HepG2 (cell line): ENCODE measurements at regions not wholly inside any gene's neighbourhood (a gene's known extent, or its start where the extent isn't known, plus 50 kb on each side); places are given as distances from the start of the nearest gene placed in this dataset.

Source experiments
- ATAC-seq: fragments of 200-7000 bp; cut with Tn5 transposase; 3 replicates; pipeline ENCODE4 v1.9.1; 2020; ENCODE audit warnings: mild to moderate bottlenecking, moderate library complexity
- BruUV-seq: library from RNA; stranded (reverse); fragments of 400-500 nt; replicated peaks from 2 replicates; lab custom pipeline; 2021; lab: Mats Ljungman, UMichigan
- CTCF ChIA-PET: fragments of 300-600 bp; formaldehyde crosslinking; extraction: SDS; loops from one replicate; lab custom pipeline; 2021; ENCODE audit warnings: low total read pairs, inconsistent platforms, low intra/inter-chr PET ratio; lab: Yijun Ruan, JAX
- POLR2A ChIA-PET: fragments of 350-600 bp; sonication (Branson Sonifier 250); formaldehyde crosslinking; loops from one replicate; lab custom pipeline; 2020; ENCODE audit warnings: antibody characterized with exemption, inconsistent platforms; lab: Yijun Ruan, JAX
- DNase-seq: peaks from one replicate; pipeline ENCODE4 v3.0.0-alpha.2; 2015; ENCODE audit warnings: low spot score
- FAIRE-seq: peaks from 3 replicates; lab custom pipeline; 2011; peaks lifted over from hg19 to GRCh38; lab: Jason Lieb, UNC
- H2AFZ ChIP-seq: one replicate; pipeline ENCODE4 v1.6.1; 2011; ENCODE audit warnings: low read length, inconsistent platforms
- H3K27ac ChIP-seq: fragments of 300-600 bp; 3 replicates; pipeline ENCODE4 v1.8.0; 2011; ENCODE audit warnings: mixed run types, mild to moderate bottlenecking, mixed read lengths, low read length, inconsistent platforms; ENCODE audit not compliant: insufficient read depth; ENCODE audit errors: extremely low read length
- H3K27me3 ChIP-seq, 2 experiments: fragments of 200-600 bp in 1 of 2; 2 replicates in 1 of 2; 3 replicates in 1 of 2; pipeline versions ENCODE4 v1.6.0 to v1.8.0; 2011; ENCODE audit warnings: low read length in 2 of 2, mild to moderate bottlenecking in 2 of 2, moderate library complexity in 2 of 2, inconsistent platforms in 1 of 2; ENCODE audit not compliant: insufficient read depth in 2 of 2, control insufficient read depth in 1 of 2
- H3K36me3 ChIP-seq, 2 experiments: fragments of 200-600 bp in 1 of 2; replicated peaks in 1 of 2; 2 replicates in 1 of 2; 3 replicates in 1 of 2; pipeline versions ENCODE4 v1.5.1 to v1.8.0; 2011; ENCODE audit warnings: low read length in 2 of 2, inconsistent platforms in 1 of 2; ENCODE audit not compliant: insufficient read depth in 2 of 2, control insufficient read depth in 1 of 2
- H3K4me1 ChIP-seq: 2 replicates; pipeline ENCODE4 v1.5.1; 2012; ENCODE audit warnings: low read length, inconsistent platforms; ENCODE audit not compliant: insufficient read depth
- H3K4me2 ChIP-seq: 2 replicates; pipeline ENCODE4 v1.6.0; 2011; ENCODE audit warnings: low read depth, low read length, inconsistent platforms
- H3K4me3 ChIP-seq, 3 experiments: fragments of 200-600 bp in 1 of 3; sonication (generic), shearing (Covaris generic) in 1 of 3; replicated peaks in 1 of 3; 2 replicates each; pipeline ENCODE4 v1.5.1; 2011 to 2016; ENCODE audit warnings: low read length in 3 of 3, inconsistent platforms in 2 of 3, low read depth in 2 of 3, mild to moderate bottlenecking in 2 of 3, control low read depth in 1 of 3, mixed read lengths in 1 of 3; ENCODE audit not compliant: insufficient read depth in 1 of 3
- H3K79me2 ChIP-seq: one replicate; pipeline ENCODE4 v1.6.1; 2011; ENCODE audit warnings: low read length, inconsistent platforms; ENCODE audit not compliant: insufficient read depth
- H3K9ac ChIP-seq: 2 replicates; pipeline ENCODE4 v1.6.0; 2011; ENCODE audit warnings: mild to moderate bottlenecking, low read depth, low read length, inconsistent platforms; ENCODE audit not compliant: insufficient read depth
- H3K9me3 ChIP-seq: 2 replicates; pipeline ENCODE4 v1.5.1; 2012; ENCODE audit warnings: mild to moderate bottlenecking, low read length
- H4K20me1 ChIP-seq: 2 replicates; pipeline ENCODE4 v1.6.0; 2011; ENCODE audit warnings: inconsistent platforms, mild to moderate bottlenecking, low read length, moderate library complexity; ENCODE audit not compliant: insufficient read depth
- BRD4 ChIP-seq: sonication (generic); formaldehyde crosslinking; IDR thresholded peaks from 2 replicates; pipeline ENCODE4 v1.4.0; 2020; ENCODE audit warnings: missing genetic modification reagents
- NFRKB ChIP-seq: fragments of 450-650 bp; IDR thresholded peaks from 2 replicates; pipeline ENCODE4 v1.6.1; 2017
- RBM39 ChIP-seq: fragments of 200-400 bp; formaldehyde crosslinking; IDR thresholded peaks from one replicate; pipeline ENCODE4 v1.6.1; 2018; ENCODE audit warnings: antibody characterized with exemption, mild to moderate bottlenecking, low read depth, low read length; ENCODE audit not compliant: poor library complexity, severe bottlenecking
- STAG1 ChIP-seq: sonication (generic); formaldehyde crosslinking; IDR thresholded peaks from 2 replicates; pipeline ENCODE4 v1.4.0; 2020; ENCODE audit warnings: missing genetic modification reagents
- ZNF460 ChIP-seq: sonication (generic); formaldehyde crosslinking; IDR thresholded peaks from 2 replicates; pipeline ENCODE4 v1.5.1; 2020; ENCODE audit warnings: missing genetic modification reagents, mild to moderate bottlenecking, borderline replicate concordance
- ZNF572 ChIP-seq: sonication (generic); formaldehyde crosslinking; IDR thresholded peaks from 2 replicates; pipeline ENCODE4 v1.5.1; 2020; ENCODE audit warnings: mild to moderate bottlenecking, missing genetic modification reagents
- ZNF75D ChIP-seq: sonication (generic); formaldehyde crosslinking; IDR thresholded peaks from 2 replicates; pipeline ENCODE4 v1.8.1; 2023; ENCODE audit warnings: missing genetic modification reagents, mild to moderate bottlenecking, borderline replicate concordance
- WGBS: methylation state at CpG from one replicate; pipeline ENCODE4 v1.1.6; 2017; ENCODE audit warnings: low lambda C conversion rate; 5-methylcytosine and 5-hydroxymethylcytosine counted together
- in situ Hi-C: cut with HindIII; loops from 2 replicates; pipeline ENCODE4 v1.10.0; 2017; ENCODE audit warnings: low pct_unique_long_range_greater_than_20kb; ENCODE audit not compliant: extremely low pct_ligation_motif_present
- intact Hi-C: fragments of 100-400 bp; cut with micrococcal nuclease; formaldehyde crosslinking; loops from one replicate; pipeline ENCODE4 v1.10.0; 2022; ENCODE audit not compliant: unreplicated experiment
- TF ChIP-seq, protein P1 (sequence below): sonication (generic); formaldehyde crosslinking; IDR thresholded peaks from 2 replicates; pipeline ENCODE4 v1.4.0; 2020; ENCODE audit warnings: low read depth, mild to moderate bottlenecking, missing genetic modification reagents
- TF ChIP-seq, protein P2 (sequence below): sonication (generic); formaldehyde crosslinking; IDR thresholded peaks from 2 replicates; pipeline ENCODE4 v1.5.0; 2020; ENCODE audit warnings: mild to moderate bottlenecking, missing genetic modification reagents, moderate library complexity
- TF ChIP-seq, protein P3 (sequence below): sonication (generic); formaldehyde crosslinking; IDR thresholded peaks from 2 replicates; pipeline ENCODE4 v1.4.0; 2020; ENCODE audit warnings: mild to moderate bottlenecking, missing genetic modification reagents

DNA sequence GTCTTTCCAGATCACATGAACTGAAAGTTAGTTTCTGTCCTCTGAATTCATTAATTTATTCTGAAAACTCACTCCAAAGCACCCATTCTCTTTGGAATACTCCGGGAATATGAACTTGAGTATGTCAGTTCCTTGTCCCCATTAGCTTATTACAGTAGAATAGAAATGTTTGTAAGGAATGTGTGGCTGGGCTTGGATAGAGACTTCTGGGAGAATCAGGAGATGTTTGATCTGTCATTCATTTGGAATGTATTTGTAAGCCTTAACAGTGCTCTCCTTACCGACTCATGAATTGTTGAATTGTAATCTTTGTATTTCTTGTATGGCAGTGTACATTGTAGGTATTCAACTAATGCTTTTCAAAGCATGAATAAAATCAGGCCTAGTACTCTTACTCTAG is 548.4 kb downstream of the LRRC70 start (continued):
- TF ChIP-seq ZNF460 (CRISPR knock-in tag), result no peak
- TF ChIP-seq NFRKB, result no peak
- no peak for TF ChIP-seq RBM39
- TF ChIP-seq, protein P1, sequence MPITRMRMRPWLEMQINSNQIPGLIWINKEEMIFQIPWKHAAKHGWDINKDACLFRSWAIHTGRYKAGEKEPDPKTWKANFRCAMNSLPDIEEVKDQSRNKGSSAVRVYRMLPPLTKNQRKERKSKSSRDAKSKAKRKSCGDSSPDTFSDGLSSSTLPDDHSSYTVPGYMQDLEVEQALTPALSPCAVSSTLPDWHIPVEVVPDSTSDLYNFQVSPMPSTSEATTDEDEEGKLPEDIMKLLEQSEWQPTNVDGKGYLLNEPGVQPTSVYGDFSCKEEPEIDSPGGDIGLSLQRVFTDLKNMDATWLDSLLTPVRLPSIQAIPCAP (CRISPR knock-in tag), result no peak
- no peak for TF ChIP-seq BRD4 (CRISPR knock-in tag)
- no peak for TF ChIP-seq ZNF572 (CRISPR knock-in tag)
- no peak for TF ChIP-seq ZNF75D (CRISPR knock-in tag)

DNA sequence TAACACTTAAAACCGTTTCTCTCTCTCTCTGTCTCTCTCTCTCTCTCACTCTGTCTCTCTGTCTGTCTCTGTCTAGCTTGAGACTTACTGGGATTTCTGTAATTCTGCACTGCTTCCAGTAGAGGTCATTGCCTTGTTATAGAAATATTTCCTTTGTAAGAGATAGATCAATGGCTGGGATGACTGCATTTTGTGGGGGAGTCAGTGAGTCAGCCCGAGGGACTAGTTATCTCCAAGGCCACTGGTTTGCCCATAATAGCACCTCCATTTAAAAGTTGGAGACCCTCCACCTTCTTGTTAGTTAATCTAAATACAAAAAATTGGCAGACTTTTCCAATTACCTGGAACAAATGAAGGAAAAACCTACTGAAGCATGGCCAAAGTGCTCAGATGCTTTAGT is 547.2 kb downstream of the LRRC70 start:
- BruUV-seq, result no TSS peak
- intact Hi-C loops (no loop called here), in situ Hi-C loops (no loop called here)
- Histone ChIP-seq H3K9me3 (no peaks in the 10 kb centered on the region), H3K36me3 (no peaks in the 10 kb centered on the region), H3K27ac (no peak overlapping the region), H3K4me3 (no peak overlapping the region), H3K79me2 (no peaks in the 10 kb centered on the region), H2AFZ (no peak overlapping the region), H3K27me3 (no peaks in the 10 kb centered on the region), H3K4me2 (no peak overlapping the region), H4K20me1 (no peaks in the 10 kb centered on the region), H3K4me1 (no peaks in the 10 kb centered on the region), H3K9ac (no peak overlapping the region)
- DNase-seq, result peak; percentile 37
- WGBS, result 0% methylated on average over 2 of the region's 2 CpGs
- ChIA-PET CTCF (no interaction called here), POLR2A (no interaction called here)
- FAIRE-seq, result no peak
- peak; percentile 84 for ATAC-seq
- TF ChIP-seq, protein P2, sequence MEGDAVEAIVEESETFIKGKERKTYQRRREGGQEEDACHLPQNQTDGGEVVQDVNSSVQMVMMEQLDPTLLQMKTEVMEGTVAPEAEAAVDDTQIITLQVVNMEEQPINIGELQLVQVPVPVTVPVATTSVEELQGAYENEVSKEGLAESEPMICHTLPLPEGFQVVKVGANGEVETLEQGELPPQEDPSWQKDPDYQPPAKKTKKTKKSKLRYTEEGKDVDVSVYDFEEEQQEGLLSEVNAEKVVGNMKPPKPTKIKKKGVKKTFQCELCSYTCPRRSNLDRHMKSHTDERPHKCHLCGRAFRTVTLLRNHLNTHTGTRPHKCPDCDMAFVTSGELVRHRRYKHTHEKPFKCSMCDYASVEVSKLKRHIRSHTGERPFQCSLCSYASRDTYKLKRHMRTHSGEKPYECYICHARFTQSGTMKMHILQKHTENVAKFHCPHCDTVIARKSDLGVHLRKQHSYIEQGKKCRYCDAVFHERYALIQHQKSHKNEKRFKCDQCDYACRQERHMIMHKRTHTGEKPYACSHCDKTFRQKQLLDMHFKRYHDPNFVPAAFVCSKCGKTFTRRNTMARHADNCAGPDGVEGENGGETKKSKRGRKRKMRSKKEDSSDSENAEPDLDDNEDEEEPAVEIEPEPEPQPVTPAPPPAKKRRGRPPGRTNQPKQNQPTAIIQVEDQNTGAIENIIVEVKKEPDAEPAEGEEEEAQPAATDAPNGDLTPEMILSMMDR, result peak; percentile 45
- peak; percentile 33 for TF ChIP-seq STAG1 (CRISPR knock-in tag)
- TF ChIP-seq, protein P3, sequence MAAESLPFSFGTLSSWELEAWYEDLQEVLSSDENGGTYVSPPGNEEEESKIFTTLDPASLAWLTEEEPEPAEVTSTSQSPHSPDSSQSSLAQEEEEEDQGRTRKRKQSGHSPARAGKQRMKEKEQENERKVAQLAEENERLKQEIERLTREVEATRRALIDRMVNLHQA (CRISPR knock-in tag), result no peak
